GM12875 (cell line): ENCODE measurements at regions not wholly inside any gene's neighbourhood (a gene's known extent, or its start where the extent isn't known, plus 50 kb on each side); places are given as distances from the start of the nearest gene placed in this dataset.

Experiments
- H3K4me3 ChIP-seq: one replicate; pipeline ENCODE4 v1.5.1; 2011; ENCODE audit warnings: low read depth, low read length, control low read depth
- TF ChIP-seq, protein P1 (sequence below): IDR thresholded peaks from 2 replicates; pipeline ENCODE4 v1.5.1; 2011; ENCODE audit warnings: low read depth, mild to moderate bottlenecking, control low read depth, inconsistent platforms, low read length, moderate library complexity, borderline replicate concordance; ENCODE audit not compliant: insufficient read depth

DNA sequence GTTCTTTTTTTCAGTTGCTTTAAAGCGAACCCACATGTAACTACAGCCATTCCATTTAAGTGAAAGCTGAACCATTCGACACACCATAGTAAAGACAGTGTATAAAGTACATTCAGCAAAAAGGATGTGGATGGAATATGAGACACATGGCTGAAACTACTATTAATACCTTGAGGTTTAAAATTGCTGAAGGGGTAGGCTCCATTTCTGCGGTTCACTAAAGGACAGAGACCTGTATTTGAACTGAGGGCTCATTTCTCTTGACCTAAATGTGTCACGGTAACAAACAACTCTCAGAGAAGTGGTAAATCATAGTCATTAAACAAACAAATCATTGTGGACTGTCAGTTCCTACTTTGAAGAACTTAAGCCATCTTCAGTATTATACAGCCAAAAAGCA lies 1085.6 kb upstream of the TENM3 start:
- TF ChIP-seq, protein P1, sequence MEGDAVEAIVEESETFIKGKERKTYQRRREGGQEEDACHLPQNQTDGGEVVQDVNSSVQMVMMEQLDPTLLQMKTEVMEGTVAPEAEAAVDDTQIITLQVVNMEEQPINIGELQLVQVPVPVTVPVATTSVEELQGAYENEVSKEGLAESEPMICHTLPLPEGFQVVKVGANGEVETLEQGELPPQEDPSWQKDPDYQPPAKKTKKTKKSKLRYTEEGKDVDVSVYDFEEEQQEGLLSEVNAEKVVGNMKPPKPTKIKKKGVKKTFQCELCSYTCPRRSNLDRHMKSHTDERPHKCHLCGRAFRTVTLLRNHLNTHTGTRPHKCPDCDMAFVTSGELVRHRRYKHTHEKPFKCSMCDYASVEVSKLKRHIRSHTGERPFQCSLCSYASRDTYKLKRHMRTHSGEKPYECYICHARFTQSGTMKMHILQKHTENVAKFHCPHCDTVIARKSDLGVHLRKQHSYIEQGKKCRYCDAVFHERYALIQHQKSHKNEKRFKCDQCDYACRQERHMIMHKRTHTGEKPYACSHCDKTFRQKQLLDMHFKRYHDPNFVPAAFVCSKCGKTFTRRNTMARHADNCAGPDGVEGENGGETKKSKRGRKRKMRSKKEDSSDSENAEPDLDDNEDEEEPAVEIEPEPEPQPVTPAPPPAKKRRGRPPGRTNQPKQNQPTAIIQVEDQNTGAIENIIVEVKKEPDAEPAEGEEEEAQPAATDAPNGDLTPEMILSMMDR = no peak
- H3K4me3 ChIP-seq = no peak overlapping the region

DNA sequence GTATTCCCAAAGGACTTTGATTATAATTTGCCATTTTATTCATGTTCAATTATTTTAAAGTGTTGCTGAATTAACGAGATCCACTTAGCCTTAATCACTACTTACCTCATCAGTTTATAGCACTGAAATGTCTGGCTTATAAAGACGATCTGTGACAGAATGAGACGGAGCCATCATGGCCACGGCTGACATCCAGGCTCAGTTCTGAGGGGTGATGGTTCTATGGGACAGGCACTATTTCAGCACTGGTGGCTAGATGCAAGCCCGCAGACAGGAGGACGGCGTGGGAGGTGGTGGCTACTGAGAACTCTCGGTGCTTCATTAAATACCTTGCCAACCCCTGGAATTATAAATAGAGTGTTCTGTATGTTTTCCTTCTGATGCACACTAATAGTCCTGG lies 1084.2 kb upstream of the TENM3 start:
- no peak overlapping the region for H3K4me3 ChIP-seq
- TF ChIP-seq, protein P1 = no peak

DNA sequence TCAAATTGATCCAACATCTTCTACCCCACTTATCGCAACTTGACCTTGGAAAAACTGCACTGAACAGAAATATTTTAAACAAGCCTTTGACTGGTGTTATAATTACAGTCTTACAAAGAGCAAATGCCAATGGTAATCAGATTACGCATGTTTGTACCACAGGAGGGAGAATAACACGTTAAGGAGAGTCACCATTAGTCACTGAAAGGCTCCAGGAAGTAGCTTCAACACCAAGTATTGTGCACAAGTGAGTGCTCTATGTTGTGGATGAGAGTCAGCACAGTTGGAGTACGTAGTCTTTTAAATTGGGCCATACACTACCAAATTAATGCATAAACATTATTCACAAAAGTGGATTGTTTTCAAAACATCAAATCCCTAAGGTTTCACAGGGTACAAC lies 1081.5 kb upstream of the TENM3 start:
- H3K4me3 ChIP-seq = no peak overlapping the region
- TF ChIP-seq, protein P1 = no peak

DNA sequence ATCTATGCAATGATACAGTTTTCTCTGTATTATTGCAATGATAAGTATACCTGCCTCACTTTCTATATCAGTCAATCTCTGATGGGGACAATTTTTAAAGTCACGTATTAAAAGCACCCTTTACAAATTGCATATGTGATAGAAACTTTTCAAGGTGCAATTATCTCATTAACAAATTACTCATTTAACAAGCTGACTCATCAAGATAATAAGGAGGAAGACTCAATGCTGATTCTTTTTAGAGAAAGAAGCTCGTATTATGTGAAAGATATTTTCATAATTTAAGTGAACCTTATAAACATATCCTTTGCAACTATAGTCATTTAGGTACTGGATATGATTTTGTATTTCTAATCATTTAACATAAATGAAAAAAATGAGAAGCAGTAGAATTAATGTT lies 1080.9 kb upstream of the TENM3 start:
- no peak overlapping the region for H3K4me3 ChIP-seq
- TF ChIP-seq, protein P1 = no peak

DNA sequence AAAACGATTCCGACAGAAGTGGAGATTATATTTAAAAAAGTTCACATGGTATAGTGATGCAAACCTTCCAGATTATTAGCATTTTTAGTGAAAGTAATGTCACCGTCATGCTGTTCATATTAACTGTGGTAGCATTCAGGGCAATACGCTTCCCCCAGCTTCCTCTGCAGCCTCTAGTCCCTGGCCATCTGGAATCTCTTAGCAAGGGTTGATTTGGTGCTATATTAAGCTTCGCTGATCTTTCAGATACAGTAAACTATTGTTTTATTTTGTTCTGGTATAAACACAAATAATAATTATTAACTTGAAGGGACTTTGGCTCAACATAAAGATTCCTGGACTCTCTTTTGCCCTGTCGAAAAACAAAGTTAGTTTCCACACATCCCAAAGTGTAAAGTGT lies 1080.5 kb upstream of the TENM3 start:
- H3K4me3 ChIP-seq = no peak overlapping the region
- TF ChIP-seq, protein P1 = no peak

DNA sequence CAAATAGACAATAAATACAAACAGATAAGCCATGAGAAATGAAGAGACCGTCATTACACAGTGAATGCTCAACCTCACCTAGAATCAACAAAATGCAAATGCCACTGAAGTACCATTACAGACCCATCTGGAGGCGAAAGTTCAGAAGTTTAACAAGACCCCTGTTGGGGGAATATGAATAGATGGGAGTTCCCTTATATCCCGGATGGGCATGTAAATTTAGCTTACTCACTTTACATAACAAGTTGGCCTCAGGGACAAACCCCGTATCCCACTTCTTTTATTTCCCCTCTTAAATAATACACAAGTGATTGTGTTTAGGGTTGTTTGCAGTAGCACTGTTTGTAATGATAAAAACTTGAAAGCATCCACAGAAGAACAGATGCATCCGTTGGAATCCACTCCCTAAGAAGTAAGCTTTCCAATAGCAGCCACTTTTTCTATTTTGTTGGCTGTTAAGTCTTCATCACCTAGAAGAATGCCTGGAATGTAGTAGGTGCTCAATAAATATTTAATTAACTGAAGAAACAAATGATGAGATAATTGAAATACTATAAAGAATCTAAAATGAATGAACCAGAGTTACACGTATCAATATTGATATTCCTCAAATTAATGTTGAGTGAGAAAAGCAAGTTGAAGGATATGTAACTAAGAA lies 1076.3 kb upstream of the TENM3 start:
- H3K4me3 ChIP-seq = no peak overlapping the region
- TF ChIP-seq, protein P1 = no peak

DNA sequence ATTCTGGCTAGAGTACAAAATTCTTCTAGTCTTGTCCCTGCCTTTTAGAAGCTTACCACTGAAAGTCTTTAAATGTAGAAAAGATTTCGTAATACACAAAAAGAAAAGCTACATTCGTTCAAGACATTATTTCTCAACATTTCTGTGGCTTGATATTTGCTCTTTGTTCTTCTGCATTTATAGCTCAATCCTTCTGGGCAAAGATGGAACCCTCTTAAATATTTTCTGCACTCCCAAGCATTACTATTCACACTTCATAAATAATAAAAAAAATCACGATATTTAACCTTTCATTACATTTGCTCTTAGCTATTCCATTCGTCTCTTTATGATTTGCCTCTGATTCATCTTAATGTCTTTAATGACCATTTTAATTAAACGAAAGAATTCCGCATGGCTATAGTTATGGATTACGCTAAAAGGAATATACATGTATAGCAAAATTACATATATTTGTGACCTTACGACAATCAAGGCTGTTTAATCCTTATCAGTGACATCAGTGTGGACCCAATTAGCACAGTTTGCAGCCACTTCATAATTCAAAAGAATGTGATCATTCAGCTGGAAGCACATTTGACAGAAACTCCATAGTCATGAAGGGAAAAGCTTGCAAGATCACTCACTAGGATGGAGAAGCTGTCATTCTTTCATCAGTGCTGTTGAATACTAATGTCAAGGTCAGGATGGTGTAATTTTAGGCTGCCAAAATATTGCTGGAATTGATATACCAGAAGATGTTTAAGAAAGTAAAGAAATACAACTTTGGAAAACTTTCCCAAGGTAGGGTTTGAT lies 1075.0 kb upstream of the TENM3 start:
- TF ChIP-seq, protein P1 = no peak
- no peak overlapping the region for H3K4me3 ChIP-seq
